ENCODE measurements at regions not wholly inside any gene's neighbourhood (a gene's known extent, or its start where the extent isn't known, plus 50 kb on each side); places are given as distances from the start of the nearest gene placed in this dataset.

GRCh38 chr2:129103936-129104878 is 785.5 kb upstream of the HS6ST1 start:
- Histone ChIP-seq H3K9me3 (replicated peaks; ENCODE audit: control insufficient read depth, insufficient read depth, low read depth, low read length) (no peaks in the 10 kb centered on the region), H3K4me2 (ENCODE audit: insufficient read depth, low read length) (no peak overlapping the region), H4K20me1 (replicated peaks; ENCODE audit: control insufficient read depth, insufficient read depth, low read length) (no peaks in the 10 kb centered on the region), H2AFZ (ENCODE audit: low read depth, low read length) (no peak overlapping the region), H3K9ac (ENCODE audit: insufficient read depth in 1 of 2, low read depth in 2 of 2, low read length in 2 of 2) (no peak overlapping the region), H3K27me3 (ENCODE audit: control insufficient read depth in 2 of 2, insufficient read depth in 2 of 2, low read length in 2 of 2) (peaks cover 3 to 4% of the 10 kb centered on the region in 2 experiments; a peak in 2 of 5 replicates), H3K27ac (ENCODE audit: extremely low read depth, low read depth, low read length) (no peak overlapping the region), H3K4me3 (no peak overlapping the region), H3K4me1 (replicated peaks in 1 of 2; ENCODE audit: control insufficient read depth in 2 of 2, insufficient read depth in 2 of 2, low read length in 2 of 2) (no peaks in the 10 kb centered on the region), H3K79me2 (ENCODE audit: control insufficient read depth, insufficient read depth, low read length) (no peaks in the 10 kb centered on the region), H3K9me1 (ENCODE audit: control insufficient read depth, insufficient read depth, low read length) (no peaks in the 10 kb centered on the region), H3K36me3 (ENCODE audit: control insufficient read depth, insufficient read depth, low read length) (no peaks in the 10 kb centered on the region)
- intact Hi-C loops (cut with micrococcal nuclease), result no loop called here
- DNase-seq (ENCODE audit: extremely low read depth in 1 of 4, low spot score in 3 of 4), result no peak
- CTCF ChIA-PET (ENCODE audit: low intra/inter-chr PET ratio), result interaction anchor here (0.6 kb wide), 1 partner anchor 292 kb away, joined by 3 read pairs; no protein-coding TSS in a partner anchor
- no peak for ATAC-seq
- POLR2A ChIA-PET, result no interaction called here
- no TSS peak for BruUV-seq (replicated peaks)
- no peak for TF ChIP-seq SRSF3 (IDR thresholded peaks at IDR 0.05; ENCODE audit: insufficient read depth, low read length)
- no peak for TF ChIP-seq GTF2B (IDR thresholded peaks at IDR 0.05; ENCODE audit: extremely low read depth, insufficient read length)
- TF ChIP-seq PKNOX1 (IDR thresholded peaks at IDR 0.05), result peak; percentile 22; the same call in 1 of the 2 replicates
- TF ChIP-seq OTX1 (CRISPR knock-in tag; IDR thresholded peaks at IDR 0.05), result no peak
- WGBS (ENCODE audit: insufficient coverage, low coverage, missing lambda C conversion rate), result under 1% methylated on average over 13 of the region's 13 CpGs
- FAIRE-seq, result no peak
- in situ Hi-C loops (cut with MboI), result no loop called here
